ENCODE measurements at regions not wholly inside any gene's neighbourhood (a gene's known extent, or its start where the extent isn't known, plus 50 kb on each side); places are given as distances from the start of the nearest gene placed in this dataset.

- Histone ChIP-seq H3K9ac (ENCODE audit: low read length) (no peak overlapping the region), H3K36me3 (ENCODE audit: insufficient read depth, low read length) (no peaks in the 10 kb centered on the region), H3K27ac (ENCODE audit: low read depth, low read length, poor library complexity, severe bottlenecking) (no peak overlapping the region), H3K9me3 (ENCODE audit: low read length) (no peaks in the 10 kb centered on the region), H4K20me1 (ENCODE audit: insufficient read depth, low read length) (no peaks in the 10 kb centered on the region), H3K79me2 (ENCODE audit: insufficient read depth, low read length) (no peaks in the 10 kb centered on the region), H3K4me1 (ENCODE audit: insufficient read depth, low read length, severe bottlenecking) (no peaks in the 10 kb centered on the region), H2AFZ (ENCODE audit: low read length) (no peak overlapping the region), H3K27me3 (ENCODE audit: insufficient read depth, low read length) (no peaks in the 10 kb centered on the region), H3F3A (ENCODE audit: insufficient read depth, low read length) (no peaks in the 10 kb centered on the region), H3K4me2 (ENCODE audit: low read length) (no peak overlapping the region), H3K9me2 (ENCODE audit: low read depth, low read length) (no peaks in the 10 kb centered on the region), H3K4me3 (ENCODE audit: low read depth, low read length, poor library complexity, severe bottlenecking) (no peak overlapping the region)
- no peak for TF ChIP-seq EZH2 (IDR thresholded peaks at IDR 0.05; ENCODE audit: borderline replicate concordance, low read length)
- no peak for TF ChIP-seq CTCF (IDR thresholded peaks at IDR 0.05; ENCODE audit: low read length)
Observed at GRCh38 chr14:53493860-53494259, 340.7 kb upstream of the DDHD1 start.

DNA sequence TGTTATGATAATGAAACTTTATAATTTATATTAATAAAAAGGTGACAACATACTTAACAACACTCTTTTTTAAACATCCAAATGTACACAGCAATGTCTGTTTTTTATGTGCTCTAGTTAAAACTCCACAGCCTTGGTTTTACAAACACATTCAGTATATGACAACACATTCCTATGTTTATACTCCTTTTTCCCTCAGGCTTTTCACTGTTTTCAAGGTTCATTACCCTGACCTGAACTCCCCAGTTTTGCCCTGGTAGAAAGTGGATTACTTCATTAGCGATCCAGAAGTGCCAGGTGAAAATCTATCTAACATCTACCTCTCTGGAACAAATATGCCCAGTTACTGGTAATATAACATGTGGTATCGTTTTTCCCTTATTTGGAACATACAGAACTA, 340.2 kb upstream of the DDHD1 start:
- Histone ChIP-seq H3K9ac (ENCODE audit: low read length) (no peak overlapping the region), H3K79me2 (ENCODE audit: insufficient read depth, low read length) (no peaks in the 10 kb centered on the region), H3K4me1 (ENCODE audit: insufficient read depth, low read length, severe bottlenecking) (no peaks in the 10 kb centered on the region), H3K36me3 (ENCODE audit: insufficient read depth, low read length) (no peaks in the 10 kb centered on the region), H3K9me2 (ENCODE audit: low read depth, low read length) (no peaks in the 10 kb centered on the region), H3K4me3 (ENCODE audit: low read depth, low read length, poor library complexity, severe bottlenecking) (no peak overlapping the region), H3F3A (ENCODE audit: insufficient read depth, low read length) (no peaks in the 10 kb centered on the region), H3K4me2 (ENCODE audit: low read length) (no peak overlapping the region), H4K20me1 (ENCODE audit: insufficient read depth, low read length) (no peaks in the 10 kb centered on the region), H3K27ac (ENCODE audit: low read depth, low read length, poor library complexity, severe bottlenecking) (no peak overlapping the region), H3K27me3 (ENCODE audit: insufficient read depth, low read length) (no peaks in the 10 kb centered on the region), H2AFZ (ENCODE audit: low read length) (no peak overlapping the region), H3K9me3 (ENCODE audit: low read length) (no peaks in the 10 kb centered on the region)
- TF ChIP-seq EZH2 (IDR thresholded peaks at IDR 0.05; ENCODE audit: borderline replicate concordance, low read length) (no peak), CTCF (IDR thresholded peaks at IDR 0.05; ENCODE audit: low read length) (no peak)

DNA sequence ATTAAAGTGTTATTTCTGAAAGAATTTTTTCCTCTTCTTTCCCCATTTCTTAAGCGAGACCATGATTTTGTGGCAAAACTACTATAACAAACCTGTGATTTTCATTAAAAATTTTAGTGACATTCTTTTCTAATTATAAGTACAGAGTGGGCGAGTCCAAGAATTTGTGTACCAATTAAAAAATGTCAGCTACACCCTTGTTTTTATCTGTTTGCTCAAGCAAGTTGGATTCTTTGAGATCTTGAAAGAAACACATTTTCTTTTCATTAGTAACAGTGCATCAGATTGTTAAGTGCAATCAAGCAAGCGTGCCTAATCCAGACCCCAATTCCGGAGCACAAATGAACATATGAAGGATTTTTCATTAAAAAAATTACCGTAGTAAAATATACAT, 338.8 kb upstream of the DDHD1 start:
- Histone ChIP-seq H2AFZ (ENCODE audit: low read length) (no peak overlapping the region), H4K20me1 (ENCODE audit: insufficient read depth, low read length) (no peaks in the 10 kb centered on the region), H3K9ac (ENCODE audit: low read length) (no peak overlapping the region), H3K9me3 (ENCODE audit: low read length) (no peaks in the 10 kb centered on the region), H3K4me1 (ENCODE audit: insufficient read depth, low read length, severe bottlenecking) (no peaks in the 10 kb centered on the region), H3K27ac (ENCODE audit: low read depth, low read length, poor library complexity, severe bottlenecking) (no peak overlapping the region), H3K79me2 (ENCODE audit: insufficient read depth, low read length) (no peaks in the 10 kb centered on the region), H3K4me2 (ENCODE audit: low read length) (no peak overlapping the region), H3F3A (ENCODE audit: insufficient read depth, low read length) (no peaks in the 10 kb centered on the region), H3K4me3 (ENCODE audit: low read depth, low read length, poor library complexity, severe bottlenecking) (no peak overlapping the region), H3K36me3 (ENCODE audit: insufficient read depth, low read length) (no peaks in the 10 kb centered on the region), H3K9me2 (ENCODE audit: low read depth, low read length) (no peaks in the 10 kb centered on the region), H3K27me3 (ENCODE audit: insufficient read depth, low read length) (no peaks in the 10 kb centered on the region)
- no peak for TF ChIP-seq EZH2 (IDR thresholded peaks at IDR 0.05; ENCODE audit: borderline replicate concordance, low read length)
- no peak for TF ChIP-seq CTCF (IDR thresholded peaks at IDR 0.05; ENCODE audit: low read length)
